ENCODE measurements at regions not wholly inside any gene's neighbourhood (a gene's known extent, or its start where the extent isn't known, plus 50 kb on each side); places are given as distances from the start of the nearest gene placed in this dataset.

DNA sequence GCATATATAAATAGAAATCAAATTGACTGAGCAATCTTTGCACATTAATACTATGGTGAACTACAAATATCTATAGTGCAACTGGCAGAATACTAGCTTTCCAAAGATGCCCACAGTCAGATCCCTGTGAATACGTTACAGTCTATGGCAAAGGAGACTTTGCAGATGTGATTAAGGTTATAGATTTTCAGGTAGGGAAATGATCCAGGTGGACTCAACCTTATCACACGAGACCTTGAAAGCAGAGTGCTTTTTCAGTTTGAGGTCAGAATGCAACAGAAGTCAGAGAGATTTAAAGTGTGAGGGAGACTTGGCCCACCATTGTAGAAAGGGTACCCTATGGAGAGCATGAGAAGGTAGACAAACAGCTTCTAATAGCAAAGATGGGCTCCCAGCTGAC lies 122.6 kb downstream of the TRIB2 start:
- ChIA-PET CTCF (no interaction called here), POLR2A (no interaction called here)
- no peak for DNase-seq (ENCODE audit: extremely low spot score)
- TF ChIP-seq FOXA1 (IDR thresholded peaks at IDR 0.05), result no peak
- TF ChIP-seq TARDBP (IDR thresholded peaks at IDR 0.05), result no peak
- no peak for TF ChIP-seq FOXM1 (IDR thresholded peaks at IDR 0.05; ENCODE audit: borderline replicate concordance)
- no peak for TF ChIP-seq FOXK2 (IDR thresholded peaks at IDR 0.05)
- no peak for TF ChIP-seq SP1 (IDR thresholded peaks at IDR 0.05)
- TF ChIP-seq HDGF (IDR thresholded peaks at IDR 0.05; ENCODE audit: borderline replicate concordance), result no peak
- no peak for TF ChIP-seq ZNF384 (IDR thresholded peaks at IDR 0.05)
- no peak for TF ChIP-seq ELF4 (IDR thresholded peaks at IDR 0.05)
- no peak for TF ChIP-seq L3MBTL2 (conservative IDR thresholded peaks at IDR 0.05)
- TF ChIP-seq ARNT (IDR thresholded peaks at IDR 0.05), result no peak
- no peak for TF ChIP-seq BHLHE40 (IDR thresholded peaks at IDR 0.05; ENCODE audit: borderline replicate concordance)
- no peak for TF ChIP-seq SUZ12 (IDR thresholded peaks at IDR 0.05)
- TF ChIP-seq, protein P1, sequence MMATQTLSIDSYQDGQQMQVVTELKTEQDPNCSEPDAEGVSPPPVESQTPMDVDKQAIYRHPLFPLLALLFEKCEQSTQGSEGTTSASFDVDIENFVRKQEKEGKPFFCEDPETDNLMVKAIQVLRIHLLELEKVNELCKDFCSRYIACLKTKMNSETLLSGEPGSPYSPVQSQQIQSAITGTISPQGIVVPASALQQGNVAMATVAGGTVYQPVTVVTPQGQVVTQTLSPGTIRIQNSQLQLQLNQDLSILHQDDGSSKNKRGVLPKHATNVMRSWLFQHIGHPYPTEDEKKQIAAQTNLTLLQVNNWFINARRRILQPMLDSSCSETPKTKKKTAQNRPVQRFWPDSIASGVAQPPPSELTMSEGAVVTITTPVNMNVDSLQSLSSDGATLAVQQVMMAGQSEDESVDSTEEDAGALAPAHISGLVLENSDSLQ (IDR thresholded peaks at IDR 0.05), result no peak
- TF ChIP-seq CTBP1 (IDR thresholded peaks at IDR 0.05; ENCODE audit: borderline replicate concordance), result no peak
- TF ChIP-seq NFRKB (IDR thresholded peaks at IDR 0.05), result no peak

DNA sequence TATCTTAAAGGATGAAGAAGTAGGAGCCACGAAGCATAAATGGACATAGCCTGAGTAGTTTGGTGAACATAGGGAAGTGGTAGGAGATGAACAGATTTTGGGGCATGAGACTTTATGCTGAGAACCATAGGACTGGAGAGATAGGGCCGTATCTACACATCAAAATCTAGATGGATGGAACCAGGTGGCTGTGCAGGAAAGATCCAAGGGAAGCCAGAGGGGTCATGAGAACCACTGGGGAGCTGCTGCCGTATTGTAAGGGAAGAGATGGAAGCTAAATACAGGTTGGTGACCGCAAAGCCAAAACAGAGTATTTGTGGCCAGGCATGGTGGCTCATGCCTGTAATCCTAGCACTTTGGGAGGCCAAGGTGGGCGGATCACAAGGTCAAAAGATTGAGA lies 124.3 kb downstream of the TRIB2 start:
- no peak for DNase-seq (ENCODE audit: extremely low spot score)
- ChIA-PET CTCF (no interaction called here), POLR2A (no interaction called here)
- TF ChIP-seq HDGF (IDR thresholded peaks at IDR 0.05; ENCODE audit: borderline replicate concordance), result no peak
- TF ChIP-seq FOXA1 (IDR thresholded peaks at IDR 0.05), result no peak
- no peak for TF ChIP-seq CTBP1 (IDR thresholded peaks at IDR 0.05; ENCODE audit: borderline replicate concordance)
- TF ChIP-seq BHLHE40 (IDR thresholded peaks at IDR 0.05; ENCODE audit: borderline replicate concordance), result no peak
- TF ChIP-seq, protein P1 (IDR thresholded peaks at IDR 0.05), result no peak
- TF ChIP-seq TARDBP (IDR thresholded peaks at IDR 0.05), result no peak

DNA sequence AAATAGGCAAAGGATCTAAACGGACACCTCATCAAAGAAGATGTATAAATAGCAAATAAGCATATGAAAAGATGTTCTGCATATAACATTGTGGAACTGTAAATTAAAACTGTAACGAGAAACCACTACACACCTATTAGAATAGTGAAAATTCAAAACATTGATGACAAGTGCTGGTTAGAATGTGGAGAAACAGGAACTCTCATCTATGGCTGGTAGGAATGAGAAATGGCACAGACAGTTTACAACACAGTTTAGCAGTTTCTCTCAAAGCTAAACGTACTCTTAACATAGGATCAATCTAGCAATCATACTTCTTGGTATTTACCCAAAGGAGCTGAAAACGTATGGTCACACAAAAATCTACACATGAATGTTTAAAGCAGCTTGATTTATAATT lies 126.2 kb downstream of the TRIB2 start:
- POLR2A ChIA-PET, result no interaction called here
- no peak for DNase-seq (ENCODE audit: extremely low spot score)
- no peak for TF ChIP-seq TARDBP (IDR thresholded peaks at IDR 0.05)
- no peak for TF ChIP-seq LEF1 (IDR thresholded peaks at IDR 0.05; ENCODE audit: borderline replicate concordance)
- no peak for TF ChIP-seq NFRKB (IDR thresholded peaks at IDR 0.05)
- TF ChIP-seq BHLHE40 (IDR thresholded peaks at IDR 0.05; ENCODE audit: borderline replicate concordance), result no peak
- TF ChIP-seq ARNT (IDR thresholded peaks at IDR 0.05), result no peak
- TF ChIP-seq L3MBTL2 (conservative IDR thresholded peaks at IDR 0.05), result no peak
- TF ChIP-seq FOXM1 (IDR thresholded peaks at IDR 0.05; ENCODE audit: borderline replicate concordance), result no peak
- no peak for TF ChIP-seq ELF4 (IDR thresholded peaks at IDR 0.05)
- TF ChIP-seq HDGF (IDR thresholded peaks at IDR 0.05; ENCODE audit: borderline replicate concordance), result no peak
- no peak for TF ChIP-seq CTBP1 (IDR thresholded peaks at IDR 0.05; ENCODE audit: borderline replicate concordance)
- TF ChIP-seq, protein P1 (IDR thresholded peaks at IDR 0.05), result no peak
- TF ChIP-seq SUZ12 (IDR thresholded peaks at IDR 0.05), result no peak
- TF ChIP-seq ZNF384 (IDR thresholded peaks at IDR 0.05), result no peak
- no peak for TF ChIP-seq SP1 (IDR thresholded peaks at IDR 0.05)
- CTCF ChIA-PET, result no interaction called here

DNA sequence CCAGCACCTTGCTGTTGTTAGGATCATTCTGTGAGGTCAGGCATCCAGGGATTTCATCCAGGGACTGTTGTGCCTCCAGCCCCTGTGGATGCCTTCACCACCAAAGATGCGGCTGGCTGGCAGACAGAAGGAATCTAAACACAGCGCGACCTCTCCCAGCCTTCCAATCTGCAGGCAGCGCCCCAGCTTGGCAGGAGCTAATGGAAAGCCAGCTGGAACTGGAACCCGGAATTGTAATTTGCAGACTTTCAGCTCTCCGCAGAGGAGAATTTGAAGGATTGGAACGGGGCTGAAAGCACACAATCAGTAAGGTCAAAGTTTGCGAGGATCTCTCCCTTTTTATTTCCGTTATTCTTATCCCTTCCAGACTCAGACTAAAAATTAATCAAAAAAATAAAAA lies 127.8 kb downstream of the TRIB2 start:
- ChIA-PET POLR2A (no interaction called here), CTCF (no interaction called here)
- TF ChIP-seq CTBP1 (IDR thresholded peaks at IDR 0.05; ENCODE audit: borderline replicate concordance) (no peak), ARNT (IDR thresholded peaks at IDR 0.05) (no peak), FOXA1 (IDR thresholded peaks at IDR 0.05) (no peak), SP1 (IDR thresholded peaks at IDR 0.05) (no peak), SUZ12 (IDR thresholded peaks at IDR 0.05) (no peak), ELF4 (IDR thresholded peaks at IDR 0.05) (no peak), HDGF (IDR thresholded peaks at IDR 0.05; ENCODE audit: borderline replicate concordance) (no peak), FOXM1 (IDR thresholded peaks at IDR 0.05; ENCODE audit: borderline replicate concordance) (no peak), L3MBTL2 (conservative IDR thresholded peaks at IDR 0.05) (no peak), FOXK2 (IDR thresholded peaks at IDR 0.05) (no peak), ZNF384 (IDR thresholded peaks at IDR 0.05) (no peak), BHLHE40 (IDR thresholded peaks at IDR 0.05; ENCODE audit: borderline replicate concordance) (no peak), TARDBP (IDR thresholded peaks at IDR 0.05) (no peak), LEF1 (IDR thresholded peaks at IDR 0.05; ENCODE audit: borderline replicate concordance) (no peak), NFRKB (IDR thresholded peaks at IDR 0.05) (no peak)
- TF ChIP-seq, protein P1 (IDR thresholded peaks at IDR 0.05), result no peak
- no peak for DNase-seq (ENCODE audit: extremely low spot score)

DNA sequence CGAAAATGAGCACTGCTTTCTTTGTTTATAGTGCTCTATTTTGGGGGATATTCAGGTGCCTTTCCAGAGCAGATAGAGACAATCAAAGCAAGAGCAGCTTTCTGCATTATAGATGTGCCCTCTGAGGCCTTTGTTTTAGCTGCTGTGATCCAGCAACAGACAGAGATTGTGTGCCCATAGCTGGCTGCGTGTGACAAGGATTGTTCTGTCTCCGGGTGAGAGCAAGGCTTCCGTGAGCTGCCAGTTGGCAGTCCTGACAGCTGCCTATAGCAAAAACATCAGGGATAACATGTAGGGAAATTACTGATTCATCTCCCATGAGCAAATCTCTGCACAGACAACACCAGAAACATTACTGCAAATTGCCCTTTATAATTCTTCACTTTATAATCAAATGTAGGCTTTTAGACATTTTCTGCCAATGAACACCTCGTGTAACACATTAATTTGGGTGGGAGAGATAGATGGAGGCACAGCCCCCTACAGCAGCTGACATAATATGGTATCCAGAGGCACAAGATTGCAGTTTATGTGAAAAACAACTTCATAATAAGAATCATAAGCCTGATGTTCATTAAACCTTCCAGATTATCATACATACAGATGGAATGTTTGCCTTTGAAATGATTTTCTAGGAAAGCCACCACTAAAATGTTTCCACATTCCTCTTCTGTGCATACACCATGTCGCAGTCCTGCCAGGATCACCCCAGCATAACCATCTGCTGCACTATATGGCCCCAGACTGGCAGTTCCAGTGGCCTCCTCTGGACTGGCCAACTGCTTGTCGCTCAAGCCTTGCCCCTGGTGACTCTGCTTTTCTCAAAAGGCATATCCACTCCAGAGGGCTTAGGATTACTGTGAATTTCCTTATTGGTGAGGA lies 131.2 kb downstream of the TRIB2 start:
- no peak for DNase-seq (ENCODE audit: extremely low spot score)
- ChIA-PET CTCF (no interaction called here), POLR2A (no interaction called here)
- TF ChIP-seq ARNT (IDR thresholded peaks at IDR 0.05) (no peak), BHLHE40 (IDR thresholded peaks at IDR 0.05; ENCODE audit: borderline replicate concordance) (no peak)

All from HEK293T (cell line).